Karpas-422 (cell line): ENCODE measurements at regions not wholly inside any gene's neighbourhood (a gene's known extent, or its start where the extent isn't known, plus 50 kb on each side); places are given as distances from the start of the nearest gene placed in this dataset.

Experiments
- DNase-seq: peaks from one replicate; pipeline ENCODE4 v3.0.0-alpha.2; 2015
- H2AFZ ChIP-seq: fragments of 200-600 bp; sonication (generic); 2 replicates; pipeline ENCODE4 v1.6.1; 2014; ENCODE audit warnings: antibody characterized with exemption, low read length, mixed read lengths
- H3K27ac ChIP-seq: fragments of 200-600 bp; sonication (generic); 2 replicates; pipeline ENCODE4 v1.5.1; 2014; ENCODE audit warnings: mild to moderate bottlenecking, low read length, moderate library complexity
- H3K27me3 ChIP-seq: fragments of 200-600 bp; sonication (generic); 2 replicates; pipeline ENCODE4 v1.6.1; 2014; ENCODE audit warnings: low read length, mixed read lengths
- H3K36me3 ChIP-seq: fragments of 200-600 bp; sonication (generic); 2 replicates; pipeline ENCODE4 v1.6.1; 2014; ENCODE audit warnings: low read length, mixed read lengths; ENCODE audit not compliant: insufficient read depth
- H3K4me1 ChIP-seq: fragments of 200-600 bp; sonication (generic); 2 replicates; pipeline ENCODE4 v1.6.1; 2014; ENCODE audit warnings: mild to moderate bottlenecking, low read length, mixed read lengths
- H3K4me2 ChIP-seq: fragments of 200-600 bp; sonication (generic); 2 replicates; pipeline ENCODE4 v1.6.1; 2014; ENCODE audit warnings: low read length, low read depth, mild to moderate bottlenecking; ENCODE audit not compliant: poor library complexity, severe bottlenecking
- H3K4me3 ChIP-seq: fragments of 200-600 bp; sonication (generic); 2 replicates; pipeline ENCODE4 v1.5.1; 2014; ENCODE audit warnings: mild to moderate bottlenecking, antibody characterized with exemption, low read length, mixed read lengths
- H3K79me2 ChIP-seq: fragments of 200-600 bp; sonication (generic); 2 replicates; pipeline ENCODE4 v1.6.1; 2014; ENCODE audit warnings: mild to moderate bottlenecking, low read length, mixed read lengths
- H3K9ac ChIP-seq: fragments of 200-600 bp; sonication (generic); 2 replicates; pipeline ENCODE4 v1.6.0; 2014; ENCODE audit warnings: low read length
- H3K9me2 ChIP-seq: fragments of 200-600 bp; sonication (generic), shearing (Covaris generic); replicated peaks from 2 replicates; pipeline ENCODE4 v1.6.0; 2014; ENCODE audit warnings: mild to moderate bottlenecking, low read length, moderate library complexity; ENCODE audit not compliant: insufficient read depth
- H3K9me3 ChIP-seq: fragments of 300-700, 200-600 bp; sonication (generic); 2 replicates; pipeline ENCODE4 v1.6.1; 2014; ENCODE audit warnings: low read length, mixed read lengths
- H4K20me1 ChIP-seq: fragments of 200-600 bp; sonication (generic); 2 replicates; pipeline ENCODE4 v1.6.1; 2014; ENCODE audit warnings: mild to moderate bottlenecking, antibody characterized with exemption, low read length, low read depth; ENCODE audit not compliant: insufficient read depth

DNA sequence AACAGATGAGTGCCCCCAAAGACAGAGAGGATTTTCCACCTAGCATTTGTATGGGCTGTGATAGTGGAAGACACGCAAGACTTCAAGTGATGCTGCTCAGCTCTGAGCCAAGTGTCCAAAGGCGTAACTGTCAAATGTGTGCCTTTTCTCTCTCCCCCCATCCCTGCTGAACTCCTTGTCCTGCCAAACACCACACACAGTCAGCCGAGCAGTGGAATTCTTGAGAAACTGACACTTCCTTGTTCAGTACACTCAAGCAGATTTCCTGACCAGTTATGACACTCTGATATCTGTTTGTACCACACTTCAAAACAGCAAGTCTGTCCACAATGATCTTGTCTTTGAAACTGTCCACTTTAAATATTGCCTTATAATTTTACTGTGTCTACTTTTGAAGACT, 166.4 kb downstream of the PIK3R1 start:
- no peaks in the 10 kb centered on the region for H3K36me3 ChIP-seq
- H3K27me3 ChIP-seq = no peaks in the 10 kb centered on the region
- no peaks in the 10 kb centered on the region for H3K79me2 ChIP-seq
- H2AFZ ChIP-seq = no peak overlapping the region
- no peak overlapping the region for H3K4me3 ChIP-seq
- no peaks in the 10 kb centered on the region for H4K20me1 ChIP-seq
- H3K9me3 ChIP-seq = no peaks in the 10 kb centered on the region
- no peaks in the 10 kb centered on the region for H3K9me2 ChIP-seq
- H3K4me1 ChIP-seq = no peaks in the 10 kb centered on the region
- DNase-seq = no peak
- no peak overlapping the region for H3K4me2 ChIP-seq
- no peak overlapping the region for H3K27ac ChIP-seq
- no peak overlapping the region for H3K9ac ChIP-seq

DNA sequence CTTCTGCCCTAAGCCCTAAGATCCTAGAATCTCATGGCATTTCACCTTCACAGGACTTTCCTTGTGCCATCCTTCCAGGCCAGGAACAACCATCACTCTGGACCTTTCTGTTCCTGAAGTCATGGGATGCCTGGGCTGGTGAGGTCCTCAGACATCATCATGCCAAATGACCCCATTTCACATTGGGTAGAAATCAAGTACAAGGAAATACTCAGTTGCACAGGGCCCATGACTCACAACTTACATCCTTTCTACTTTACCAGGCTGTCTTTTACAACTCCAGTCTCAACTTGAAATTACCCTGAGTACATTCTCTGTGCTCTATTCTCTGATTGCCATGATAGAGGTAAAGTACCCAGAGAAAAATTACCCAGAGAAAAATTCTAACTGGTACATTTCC, 167.1 kb downstream of the PIK3R1 start:
- DNase-seq = no peak
- H3K9me2 ChIP-seq = no peaks in the 10 kb centered on the region

GRCh38 chr5:68383888-68384310, 168.3 kb downstream of the PIK3R1 start:
- DNase-seq = no peak
- H3K9ac ChIP-seq = no peak overlapping the region
- H3K36me3 ChIP-seq = no peaks in the 10 kb centered on the region
- H3K4me1 ChIP-seq = no peaks in the 10 kb centered on the region
- no peaks in the 10 kb centered on the region for H3K9me2 ChIP-seq
- no peak overlapping the region for H3K4me2 ChIP-seq
- H2AFZ ChIP-seq = no peak overlapping the region
- H3K9me3 ChIP-seq = no peaks in the 10 kb centered on the region
- no peak overlapping the region for H3K27ac ChIP-seq
- H3K4me3 ChIP-seq = no peak overlapping the region
- no peaks in the 10 kb centered on the region for H3K27me3 ChIP-seq
- H4K20me1 ChIP-seq = no peaks in the 10 kb centered on the region
- no peaks in the 10 kb centered on the region for H3K79me2 ChIP-seq

More for the DNA sequence above, 167.1 kb downstream of the PIK3R1 start:
- no peaks in the 10 kb centered on the region for H3K36me3 ChIP-seq
- H3K27me3 ChIP-seq = no peaks in the 10 kb centered on the region
- H3K9me3 ChIP-seq = no peaks in the 10 kb centered on the region
- no peak overlapping the region for H3K27ac ChIP-seq
- no peak overlapping the region for H3K9ac ChIP-seq
- no peak overlapping the region for H3K4me2 ChIP-seq
- no peaks in the 10 kb centered on the region for H3K4me1 ChIP-seq
- H3K4me3 ChIP-seq = no peak overlapping the region
- no peaks in the 10 kb centered on the region for H4K20me1 ChIP-seq
- H3K79me2 ChIP-seq = no peaks in the 10 kb centered on the region
- no peak overlapping the region for H2AFZ ChIP-seq

- no peaks in the 10 kb centered on the region for H3K9me2 ChIP-seq
- H3K9ac ChIP-seq = no peak overlapping the region
- no peaks in the 10 kb centered on the region for H3K79me2 ChIP-seq
- H3K4me2 ChIP-seq = no peak overlapping the region
- no peak for DNase-seq
- H4K20me1 ChIP-seq = no peaks in the 10 kb centered on the region
- no peak overlapping the region for H3K27ac ChIP-seq
- no peaks in the 10 kb centered on the region for H3K27me3 ChIP-seq
- no peaks in the 10 kb centered on the region for H3K9me3 ChIP-seq
- H3K36me3 ChIP-seq = no peaks in the 10 kb centered on the region
- H3K4me3 ChIP-seq = no peak overlapping the region
- H2AFZ ChIP-seq = no peak overlapping the region
- H3K4me1 ChIP-seq = no peaks in the 10 kb centered on the region
Observed at GRCh38 chr5:68384936-68385594, 169.5 kb downstream of the PIK3R1 start.

DNA sequence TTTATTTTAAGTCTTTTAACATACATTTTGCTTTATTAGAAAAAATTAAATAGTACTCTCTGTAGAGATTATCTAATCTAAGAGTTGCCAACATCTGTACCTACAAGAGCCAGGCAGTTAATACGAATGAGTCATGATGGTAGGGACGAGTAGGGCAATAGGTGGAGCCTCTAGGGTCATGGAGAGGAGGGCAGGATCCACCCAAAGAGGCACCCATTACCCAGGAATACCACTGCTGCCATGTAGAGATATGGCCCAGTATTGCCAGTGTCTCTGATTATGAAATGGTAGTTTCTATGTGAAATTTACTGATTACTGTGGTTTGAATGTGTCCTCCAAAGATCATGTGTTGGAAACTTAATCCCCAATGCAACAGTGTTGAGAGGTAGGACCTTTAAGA, 170.4 kb downstream of the PIK3R1 start:
- no peaks in the 10 kb centered on the region for H3K9me2 ChIP-seq
- H3K9ac ChIP-seq = no peak overlapping the region
- no peak for DNase-seq
- no peaks in the 10 kb centered on the region for H3K4me1 ChIP-seq
- no peaks in the 10 kb centered on the region for H3K79me2 ChIP-seq
- H3K27ac ChIP-seq = no peak overlapping the region
- H3K36me3 ChIP-seq = no peaks in the 10 kb centered on the region
- no peak overlapping the region for H2AFZ ChIP-seq
- no peaks in the 10 kb centered on the region for H3K9me3 ChIP-seq
- no peak overlapping the region for H3K4me3 ChIP-seq
- no peak overlapping the region for H3K4me2 ChIP-seq
- no peaks in the 10 kb centered on the region for H3K27me3 ChIP-seq
- no peaks in the 10 kb centered on the region for H4K20me1 ChIP-seq

DNA sequence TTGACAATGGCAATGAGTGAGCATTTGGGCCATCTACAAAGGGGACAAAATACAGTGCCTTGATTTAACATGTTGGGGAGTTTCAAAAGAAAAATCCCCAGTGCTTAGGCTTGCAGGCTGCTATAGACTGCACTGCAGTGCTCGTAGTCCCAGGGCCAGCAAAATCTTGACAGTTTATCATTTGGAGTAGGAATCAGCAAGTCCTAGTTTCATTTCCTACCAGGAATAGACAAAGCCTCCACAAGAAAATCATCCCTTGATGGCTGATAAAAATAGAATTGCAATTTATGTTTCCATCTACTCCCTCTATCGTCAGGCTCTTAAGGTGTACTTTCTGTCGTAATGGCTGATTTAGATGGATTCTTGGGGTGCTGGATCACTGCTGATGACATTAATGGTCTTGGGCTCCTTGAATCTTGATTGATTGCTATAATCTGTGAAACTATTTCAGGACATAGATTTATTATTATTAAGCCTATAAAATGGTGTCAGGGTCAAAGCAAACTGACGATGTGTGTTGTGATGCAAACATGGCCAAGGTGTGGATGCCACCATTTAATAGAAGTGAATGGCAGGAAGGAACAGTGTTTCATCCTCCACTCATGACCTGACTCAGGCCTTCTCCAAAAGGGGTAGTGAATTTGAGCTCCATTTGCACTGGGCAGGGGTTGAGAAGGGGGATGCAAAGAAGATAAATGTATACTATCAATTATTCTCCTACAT, 171.7 kb downstream of the PIK3R1 start:
- Histone ChIP-seq H3K27ac (no peak overlapping the region), H3K36me3 (no peaks in the 10 kb centered on the region), H3K4me3 (no peak overlapping the region), H3K4me2 (no peak overlapping the region), H3K4me1 (no peaks in the 10 kb centered on the region; the same call in 1 of the 2 replicates), H3K9me3 (no peaks in the 10 kb centered on the region), H3K27me3 (no peaks in the 10 kb centered on the region), H3K9me2 (no peaks in the 10 kb centered on the region), H3K79me2 (no peaks in the 10 kb centered on the region), H3K9ac (no peak overlapping the region), H4K20me1 (no peaks in the 10 kb centered on the region), H2AFZ (no peak overlapping the region)
- no peak for DNase-seq

- Histone ChIP-seq H3K27ac (no peak overlapping the region), H3K9ac (no peak overlapping the region), H3K9me3 (no peaks in the 10 kb centered on the region), H2AFZ (no peak overlapping the region), H3K9me2 (no peaks in the 10 kb centered on the region), H4K20me1 (no peaks in the 10 kb centered on the region), H3K4me2 (no peak overlapping the region), H3K4me1 (peaks cover 8% of the 10 kb centered on the region), H3K36me3 (no peaks in the 10 kb centered on the region), H3K79me2 (no peaks in the 10 kb centered on the region), H3K4me3 (no peak overlapping the region), H3K27me3 (no peaks in the 10 kb centered on the region)
- DNase-seq = no peak
Observed at GRCh38 chr5:68389618-68390017, 174.1 kb downstream of the PIK3R1 start.

DNA sequence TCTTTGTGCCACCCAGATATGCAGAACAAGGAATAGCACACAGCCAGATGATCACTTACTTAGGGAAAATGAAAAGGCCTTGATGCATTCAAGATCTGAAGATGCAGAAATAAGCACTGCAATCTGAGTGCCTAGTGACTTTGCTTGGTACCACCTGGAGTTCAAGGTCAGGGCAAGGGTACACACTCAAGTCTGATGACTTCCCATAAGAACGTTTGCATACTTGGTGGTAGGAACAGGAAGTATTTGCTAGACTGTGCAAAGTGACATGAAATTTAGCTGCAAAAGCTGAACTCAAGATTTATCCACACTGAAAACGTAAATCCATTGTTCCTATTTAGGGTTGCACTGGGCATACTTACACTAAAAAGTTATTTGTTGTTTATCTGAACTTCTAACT, 177.1 kb downstream of the PIK3R1 start:
- no peaks in the 10 kb centered on the region for H3K36me3 ChIP-seq
- no peaks in the 10 kb centered on the region for H3K27me3 ChIP-seq
- H3K9me2 ChIP-seq = no peaks in the 10 kb centered on the region
- peak; percentile 53 for DNase-seq
- no peak overlapping the region for H3K9ac ChIP-seq
- H3K4me1 ChIP-seq = peaks cover 8% of the 10 kb centered on the region
- peak overlapping the region; percentile 73; the same call in 1 of the 2 replicates for H2AFZ ChIP-seq
- H4K20me1 ChIP-seq = no peaks in the 10 kb centered on the region
- no peak overlapping the region for H3K27ac ChIP-seq
- H3K4me3 ChIP-seq = no peak overlapping the region
- no peaks in the 10 kb centered on the region for H3K9me3 ChIP-seq
- H3K79me2 ChIP-seq = no peaks in the 10 kb centered on the region
- H3K4me2 ChIP-seq = no peak overlapping the region
